Gastroesophageal sphincter (tissue), 3 donors: ENCODE measurements at regions not wholly inside any gene's neighbourhood (a gene's known extent, or its start where the extent isn't known, plus 50 kb on each side); places are given as distances from the start of the nearest gene placed in this dataset.

Experiments used
- CTCF ChIP-seq, 4 experiments: fragments of 200-600 bp in 2 of 4; fragments of 450-650 bp in 2 of 4; sonication (generic) in 1 of 4; IDR thresholded peaks; one replicate each; pipeline ENCODE4 v1.5.1; 2017 to 2019; ENCODE audit warnings: antibody characterized with exemption in 4 of 4, mild to moderate bottlenecking in 2 of 4, moderate library complexity in 2 of 4
- EP300 ChIP-seq: sonication (generic); formaldehyde crosslinking; IDR thresholded peaks from one replicate; pipeline ENCODE4 v1.6.1; 2017; ENCODE audit warnings: antibody characterized with exemption, mild to moderate bottlenecking

- TF ChIP-seq CTCF (IDR thresholded peaks at IDR 0.05): no peak
- TF ChIP-seq EP300: no peak
Measured at GRCh38 chr5:12003680-12004079, 99.4 kb upstream of the CTNND2 start.
